ENCODE measurements at regions not wholly inside any gene's neighbourhood (a gene's known extent, or its start where the extent isn't known, plus 50 kb on each side); places are given as distances from the start of the nearest gene placed in this dataset.
"Not testable (repeated sequence)": the region's sequence is repeated elsewhere in the genome, so short reads cannot be mapped to it uniquely, and the experiment has no call there.

- Mint-ChIP-seq H3K27ac (no peak overlapping the region), H3K4me1 (ENCODE audit: unreplicated experiment) (peaks cover 19% of the 10 kb centered on the region)
Observed at GRCh38 chr14:26286081-26286912, 311.5 kb downstream of the NOVA1 start.

GRCh38 chr14:26282578-26282977, 315.3 kb downstream of the NOVA1 start:
- no peak overlapping the region for H3K27ac Mint-ChIP-seq
- no peak for DNase-seq (ENCODE audit: extremely low spot score, unreplicated experiment)
- no peaks in the 10 kb centered on the region for H3K36me3 Mint-ChIP-seq
- peaks cover 9% of the 10 kb centered on the region for H3K9me3 Mint-ChIP-seq
- no peak overlapping the region for H3K4me3 Mint-ChIP-seq
- no peaks in the 10 kb centered on the region for H3K27me3 Mint-ChIP-seq
- TF ChIP-seq, protein P1, sequence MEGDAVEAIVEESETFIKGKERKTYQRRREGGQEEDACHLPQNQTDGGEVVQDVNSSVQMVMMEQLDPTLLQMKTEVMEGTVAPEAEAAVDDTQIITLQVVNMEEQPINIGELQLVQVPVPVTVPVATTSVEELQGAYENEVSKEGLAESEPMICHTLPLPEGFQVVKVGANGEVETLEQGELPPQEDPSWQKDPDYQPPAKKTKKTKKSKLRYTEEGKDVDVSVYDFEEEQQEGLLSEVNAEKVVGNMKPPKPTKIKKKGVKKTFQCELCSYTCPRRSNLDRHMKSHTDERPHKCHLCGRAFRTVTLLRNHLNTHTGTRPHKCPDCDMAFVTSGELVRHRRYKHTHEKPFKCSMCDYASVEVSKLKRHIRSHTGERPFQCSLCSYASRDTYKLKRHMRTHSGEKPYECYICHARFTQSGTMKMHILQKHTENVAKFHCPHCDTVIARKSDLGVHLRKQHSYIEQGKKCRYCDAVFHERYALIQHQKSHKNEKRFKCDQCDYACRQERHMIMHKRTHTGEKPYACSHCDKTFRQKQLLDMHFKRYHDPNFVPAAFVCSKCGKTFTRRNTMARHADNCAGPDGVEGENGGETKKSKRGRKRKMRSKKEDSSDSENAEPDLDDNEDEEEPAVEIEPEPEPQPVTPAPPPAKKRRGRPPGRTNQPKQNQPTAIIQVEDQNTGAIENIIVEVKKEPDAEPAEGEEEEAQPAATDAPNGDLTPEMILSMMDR (conservative IDR thresholded peaks at IDR 0.05) = no peak
- H3K4me1 Mint-ChIP-seq (ENCODE audit: unreplicated experiment) = peaks cover 19% of the 10 kb centered on the region

More at GRCh38 chr14:26286081-26286912, 311.5 kb downstream of the NOVA1 start:
- no peaks in the 10 kb centered on the region for H3K27me3 Mint-ChIP-seq
- H3K36me3 Mint-ChIP-seq = no peaks in the 10 kb centered on the region
- TF ChIP-seq, protein P1 (conservative IDR thresholded peaks at IDR 0.05) = no peak
- no peak for DNase-seq (ENCODE audit: extremely low spot score, unreplicated experiment)
- H3K9me3 Mint-ChIP-seq = peaks cover 5% of the 10 kb centered on the region
- no peak overlapping the region for H3K4me3 Mint-ChIP-seq

DNA sequence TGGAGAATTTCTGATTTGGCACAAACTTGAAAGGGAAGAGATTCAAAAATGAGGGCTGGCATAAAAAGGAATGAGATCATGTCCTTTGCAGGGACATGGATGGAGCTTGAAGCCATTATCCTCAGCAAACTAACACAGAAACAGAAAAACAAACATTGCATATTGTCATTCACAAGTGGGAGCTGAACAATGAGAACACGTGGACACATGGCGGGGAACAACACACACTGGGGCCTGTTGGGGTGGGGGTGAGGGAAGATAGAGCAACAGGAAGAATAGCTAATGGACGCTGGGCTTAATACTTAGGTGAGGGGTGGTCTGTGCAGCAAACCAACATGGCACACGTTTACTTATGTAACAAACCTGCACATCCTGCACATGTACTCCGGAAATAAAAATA, 315.8 kb downstream of the NOVA1 start:
- H3K4me3 Mint-ChIP-seq; DNase-seq (ENCODE audit: extremely low spot score, unreplicated experiment); H3K9me3 Mint-ChIP-seq; H3K27me3 Mint-ChIP-seq; H3K36me3 Mint-ChIP-seq: not testable (repeated sequence)
- H3K4me1 Mint-ChIP-seq (ENCODE audit: unreplicated experiment) = peaks cover 19% of the 10 kb centered on the region
- peak overlapping the region; percentile 87 for H3K27ac Mint-ChIP-seq

DNA sequence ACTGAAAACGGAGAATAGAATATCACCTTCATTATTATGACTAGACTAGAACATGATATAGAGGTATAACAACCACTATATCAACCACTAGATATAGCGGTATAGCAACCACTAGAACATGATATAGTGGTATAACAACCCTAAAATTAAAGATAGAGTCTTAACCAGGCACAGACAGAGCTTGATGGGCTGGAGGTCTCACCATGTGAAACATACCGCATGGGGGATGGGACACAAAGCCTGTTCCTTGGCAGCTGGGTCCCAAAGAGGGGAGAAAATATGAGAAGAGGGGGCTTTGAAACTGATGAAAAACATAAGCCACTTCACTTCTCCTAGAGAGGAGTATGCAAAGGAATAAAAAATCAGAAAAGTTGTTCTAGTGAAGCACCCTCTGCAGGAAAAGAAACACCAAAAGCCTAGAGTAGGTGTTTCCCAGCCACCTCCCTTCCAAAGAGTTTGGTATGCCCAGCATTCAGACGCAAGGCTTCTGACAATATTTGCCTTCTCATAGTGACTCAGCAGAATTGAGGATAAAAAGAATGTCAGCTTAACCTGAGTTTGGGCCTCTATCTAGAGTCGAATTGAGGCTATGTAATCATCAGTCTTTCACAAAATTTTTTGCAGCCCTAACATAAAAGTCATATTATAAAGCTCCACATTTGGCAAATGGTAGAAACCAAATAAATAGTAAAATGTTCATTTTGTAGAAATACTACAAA, 316.4 kb downstream of the NOVA1 start:
- TF ChIP-seq, protein P1 (conservative IDR thresholded peaks at IDR 0.05) = no peak
- H3K27ac Mint-ChIP-seq = peak overlapping the region; percentile 87
- DNase-seq (ENCODE audit: extremely low spot score, unreplicated experiment) = no peak
- peaks cover 9% of the 10 kb centered on the region for H3K9me3 Mint-ChIP-seq
- H3K4me1 Mint-ChIP-seq (ENCODE audit: unreplicated experiment) = peaks cover 13% of the 10 kb centered on the region
- no peaks in the 10 kb centered on the region for H3K36me3 Mint-ChIP-seq
- H3K27me3 Mint-ChIP-seq = no peaks in the 10 kb centered on the region
- H3K4me3 Mint-ChIP-seq = no peak overlapping the region

DNA sequence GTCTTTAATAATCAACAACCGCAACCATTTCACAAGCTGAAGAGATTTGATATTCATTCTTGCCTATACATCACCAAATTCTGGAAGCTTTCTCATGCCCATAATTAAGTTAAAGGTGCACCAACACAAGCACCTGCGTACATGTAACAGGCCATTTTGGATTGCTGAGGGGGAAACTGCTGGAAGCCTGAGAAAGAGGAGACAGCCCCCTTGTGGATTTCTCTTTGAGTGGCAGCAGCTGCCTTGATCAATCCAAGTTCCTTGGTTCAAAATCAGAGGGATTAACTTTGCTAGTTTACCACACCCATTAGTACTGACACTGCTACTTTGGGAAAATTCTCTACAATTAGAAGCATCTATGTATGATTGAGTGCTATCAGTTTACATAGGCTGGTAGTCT, 321.1 kb downstream of the NOVA1 start:
- DNase-seq (ENCODE audit: extremely low spot score, unreplicated experiment) = no peak
- Mint-ChIP-seq H3K4me3 (no peak overlapping the region), H3K4me1 (ENCODE audit: unreplicated experiment) (peaks cover 1% of the 10 kb centered on the region), H3K27me3 (no peaks in the 10 kb centered on the region), H3K36me3 (no peaks in the 10 kb centered on the region), H3K9me3 (peaks cover 5% of the 10 kb centered on the region), H3K27ac (no peak overlapping the region)
- TF ChIP-seq, protein P1 (conservative IDR thresholded peaks at IDR 0.05) = peak; percentile 70

DNA sequence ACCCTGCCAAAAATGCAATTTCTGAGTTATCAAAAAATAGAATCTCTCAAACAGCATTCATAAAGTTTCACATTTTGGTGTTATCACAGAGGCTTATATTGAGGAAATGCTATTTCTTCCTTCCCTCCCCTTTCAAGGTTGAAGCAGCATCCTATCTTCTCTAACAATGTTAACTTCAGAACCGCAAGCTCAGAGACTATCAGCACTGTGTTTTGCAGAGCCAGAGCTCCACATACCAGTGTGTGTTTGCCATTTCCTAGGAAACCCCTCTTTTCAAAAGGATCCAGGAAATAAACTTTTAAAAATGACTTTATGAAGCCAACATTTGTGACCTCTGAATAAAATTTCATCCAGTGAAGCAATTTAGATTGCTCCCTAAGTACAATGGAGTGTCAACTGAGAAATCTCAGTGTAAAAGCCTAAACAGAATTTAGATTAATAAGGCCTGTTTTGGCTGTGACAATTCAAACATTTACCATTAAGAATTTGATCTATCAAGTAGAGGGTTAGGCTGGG, 332.6 kb downstream of the NOVA1 start:
- Mint-ChIP-seq H3K9me3 (peaks cover 4% of the 10 kb centered on the region), H3K27ac (no peak overlapping the region)

More for the DNA sequence above, 332.6 kb downstream of the NOVA1 start:
- no peak for DNase-seq (ENCODE audit: extremely low spot score, unreplicated experiment)
- Mint-ChIP-seq H3K27me3 (no peaks in the 10 kb centered on the region), H3K4me3 (no peak overlapping the region), H3K36me3 (no peaks in the 10 kb centered on the region), H3K4me1 (ENCODE audit: unreplicated experiment) (peaks cover 6% of the 10 kb centered on the region)
- TF ChIP-seq, protein P1 (conservative IDR thresholded peaks at IDR 0.05) = no peak

Data from type B pancreatic cell (in vitro differentiated cells).